Kidney epithelial cell (primary cell): ENCODE measurements at regions not wholly inside any gene's neighbourhood (a gene's known extent, or its start where the extent isn't known, plus 50 kb on each side); places are given as distances from the start of the nearest gene placed in this dataset.
A peak's percentile ranks its signal among the peaks of the same experiment; 100 is the strongest.

Experiments used
- DNase-seq: peaks from one replicate; pipeline ENCODE4 v3.0.0-alpha.2; 2010; ENCODE audit warnings: low read depth
- H3K27me3 ChIP-seq: 2 replicates; pipeline ENCODE4 v1.6.0; 2011; ENCODE audit warnings: low read length; ENCODE audit not compliant: control insufficient read depth, insufficient read depth
- H3K36me3 ChIP-seq: 2 replicates; pipeline ENCODE4 v1.5.1; 2011; ENCODE audit warnings: low read length; ENCODE audit not compliant: control insufficient read depth, insufficient read depth
- H3K4me3 ChIP-seq: 2 replicates; pipeline ENCODE4 v1.5.1; 2011; ENCODE audit warnings: low read depth, mild to moderate bottlenecking, control low read depth, low read length
- TF ChIP-seq, protein P1 (sequence below): IDR thresholded peaks from 2 replicates; pipeline ENCODE4 v1.5.1; 2011; ENCODE audit warnings: mild to moderate bottlenecking, moderate library complexity, low read length, control low read depth, inconsistent platforms; ENCODE audit not compliant: insufficient read depth, poor library complexity, severe bottlenecking

GRCh38 chr13:104132849-104133248, 1066.6 kb upstream of the SLC10A2 start:
- no peaks in the 10 kb centered on the region for H3K27me3 ChIP-seq
- TF ChIP-seq, protein P1, sequence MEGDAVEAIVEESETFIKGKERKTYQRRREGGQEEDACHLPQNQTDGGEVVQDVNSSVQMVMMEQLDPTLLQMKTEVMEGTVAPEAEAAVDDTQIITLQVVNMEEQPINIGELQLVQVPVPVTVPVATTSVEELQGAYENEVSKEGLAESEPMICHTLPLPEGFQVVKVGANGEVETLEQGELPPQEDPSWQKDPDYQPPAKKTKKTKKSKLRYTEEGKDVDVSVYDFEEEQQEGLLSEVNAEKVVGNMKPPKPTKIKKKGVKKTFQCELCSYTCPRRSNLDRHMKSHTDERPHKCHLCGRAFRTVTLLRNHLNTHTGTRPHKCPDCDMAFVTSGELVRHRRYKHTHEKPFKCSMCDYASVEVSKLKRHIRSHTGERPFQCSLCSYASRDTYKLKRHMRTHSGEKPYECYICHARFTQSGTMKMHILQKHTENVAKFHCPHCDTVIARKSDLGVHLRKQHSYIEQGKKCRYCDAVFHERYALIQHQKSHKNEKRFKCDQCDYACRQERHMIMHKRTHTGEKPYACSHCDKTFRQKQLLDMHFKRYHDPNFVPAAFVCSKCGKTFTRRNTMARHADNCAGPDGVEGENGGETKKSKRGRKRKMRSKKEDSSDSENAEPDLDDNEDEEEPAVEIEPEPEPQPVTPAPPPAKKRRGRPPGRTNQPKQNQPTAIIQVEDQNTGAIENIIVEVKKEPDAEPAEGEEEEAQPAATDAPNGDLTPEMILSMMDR, result no peak
- no peak for DNase-seq
- H3K4me3 ChIP-seq, result no peak overlapping the region
- no peaks in the 10 kb centered on the region for H3K36me3 ChIP-seq

DNA sequence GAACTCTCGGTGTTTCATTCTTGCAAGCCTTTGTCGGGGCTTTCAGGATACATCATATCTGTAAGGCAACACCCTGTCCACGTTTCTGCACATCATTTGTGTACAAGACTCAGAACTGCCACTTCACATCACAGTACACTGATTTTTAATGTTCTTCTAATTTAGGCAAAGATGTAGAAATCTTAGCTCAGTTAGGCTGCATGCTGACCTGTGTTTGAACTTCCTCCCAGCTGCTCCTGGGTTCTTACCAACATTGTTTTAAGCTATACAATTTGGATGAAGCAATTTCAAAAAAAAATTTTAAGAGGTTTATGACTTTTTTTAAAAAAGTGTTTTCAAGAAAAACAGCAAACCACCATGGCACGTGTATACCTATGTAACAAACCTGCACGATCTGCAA, 1047.9 kb upstream of the SLC10A2 start:
- Histone ChIP-seq H3K4me3 (no peak overlapping the region), H3K36me3 (no peaks in the 10 kb centered on the region), H3K27me3 (no peaks in the 10 kb centered on the region)
- DNase-seq, result no peak
- TF ChIP-seq, protein P1, result no peak

DNA sequence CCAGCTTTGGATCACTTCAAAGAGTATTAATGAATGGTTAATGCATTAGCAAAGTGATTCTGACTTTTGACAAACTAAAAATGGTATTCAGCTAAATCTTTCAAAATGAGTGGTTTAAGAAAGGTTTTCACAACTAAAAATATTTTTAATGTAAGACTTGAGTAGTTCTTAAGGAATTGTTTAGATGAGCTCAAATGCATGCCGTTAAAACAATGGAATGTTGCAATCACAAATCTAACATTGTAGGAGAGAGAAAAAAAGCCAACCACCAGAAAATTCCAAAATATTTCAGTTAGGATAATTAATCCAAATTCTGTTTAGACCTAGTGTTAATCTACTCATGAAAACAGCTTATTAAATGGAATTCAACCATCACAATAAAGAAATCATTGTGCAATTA, 1044.8 kb upstream of the SLC10A2 start:
- H3K27me3 ChIP-seq, result no peaks in the 10 kb centered on the region
- TF ChIP-seq, protein P1, result no peak
- H3K4me3 ChIP-seq, result no peak overlapping the region
- H3K36me3 ChIP-seq, result no peaks in the 10 kb centered on the region
- no peak for DNase-seq

- Histone ChIP-seq H3K4me3 (no peak overlapping the region), H3K27me3 (no peaks in the 10 kb centered on the region), H3K36me3 (no peaks in the 10 kb centered on the region)
- DNase-seq, result peak; percentile 39
- TF ChIP-seq, protein P1, result no peak
These were observed 1040.6 kb upstream of the SLC10A2 start for GRCh38 chr13:104106705-104107393.

GRCh38 chr13:104105418-104106355, 1039.5 kb upstream of the SLC10A2 start:
- no peak for DNase-seq
- Histone ChIP-seq H3K27me3 (no peaks in the 10 kb centered on the region), H3K4me3 (no peak overlapping the region), H3K36me3 (no peaks in the 10 kb centered on the region)
- TF ChIP-seq, protein P1, result no peak

DNA sequence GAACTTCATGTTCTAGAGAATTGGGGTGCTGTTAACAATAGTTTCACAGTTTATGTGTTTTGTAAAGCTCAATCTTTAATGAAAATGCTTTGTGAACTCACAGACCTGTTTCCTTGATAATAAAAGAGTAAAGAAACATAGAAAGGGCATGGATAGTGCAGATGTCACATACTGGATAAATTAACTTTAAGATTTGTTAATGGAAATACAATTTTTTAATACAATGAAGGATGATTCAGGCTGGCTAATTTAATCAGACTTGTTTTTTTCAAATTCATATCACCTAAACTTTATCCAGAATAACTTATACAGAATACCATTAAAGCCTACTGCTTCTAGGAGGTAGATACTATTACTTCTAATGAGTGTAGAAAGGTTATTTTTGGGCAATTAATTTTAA, 1033.5 kb upstream of the SLC10A2 start:
- TF ChIP-seq, protein P1, result no peak

More for the DNA sequence above, 1033.5 kb upstream of the SLC10A2 start:
- no peaks in the 10 kb centered on the region for H3K27me3 ChIP-seq
- no peak for DNase-seq
- H3K4me3 ChIP-seq, result no peak overlapping the region
- H3K36me3 ChIP-seq, result no peaks in the 10 kb centered on the region
